ENCODE measurements at regions not wholly inside any gene's neighbourhood (a gene's known extent, or its start where the extent isn't known, plus 50 kb on each side); places are given as distances from the start of the nearest gene placed in this dataset.

DNA sequence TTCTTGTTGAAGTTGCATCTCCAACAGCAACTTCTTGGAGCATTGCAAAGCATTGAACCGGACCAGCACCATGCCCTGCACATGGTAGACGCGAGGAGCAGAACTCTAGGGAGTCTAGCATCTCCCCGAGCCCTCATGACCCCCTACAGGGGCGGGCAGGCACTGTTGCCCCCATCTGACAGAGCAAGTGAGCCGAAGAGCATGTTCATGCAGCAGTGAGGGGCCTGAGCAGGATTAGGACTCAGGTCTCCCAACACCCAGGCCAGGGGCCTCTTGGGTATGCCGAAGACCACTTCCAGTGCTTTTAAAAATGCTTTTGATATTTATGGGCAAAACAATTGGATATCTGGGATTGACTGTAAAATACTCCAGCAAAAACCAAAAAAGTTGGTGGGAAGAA is 163.3 kb downstream of the TFCP2L1 start:
- TF ChIP-seq, protein P1, sequence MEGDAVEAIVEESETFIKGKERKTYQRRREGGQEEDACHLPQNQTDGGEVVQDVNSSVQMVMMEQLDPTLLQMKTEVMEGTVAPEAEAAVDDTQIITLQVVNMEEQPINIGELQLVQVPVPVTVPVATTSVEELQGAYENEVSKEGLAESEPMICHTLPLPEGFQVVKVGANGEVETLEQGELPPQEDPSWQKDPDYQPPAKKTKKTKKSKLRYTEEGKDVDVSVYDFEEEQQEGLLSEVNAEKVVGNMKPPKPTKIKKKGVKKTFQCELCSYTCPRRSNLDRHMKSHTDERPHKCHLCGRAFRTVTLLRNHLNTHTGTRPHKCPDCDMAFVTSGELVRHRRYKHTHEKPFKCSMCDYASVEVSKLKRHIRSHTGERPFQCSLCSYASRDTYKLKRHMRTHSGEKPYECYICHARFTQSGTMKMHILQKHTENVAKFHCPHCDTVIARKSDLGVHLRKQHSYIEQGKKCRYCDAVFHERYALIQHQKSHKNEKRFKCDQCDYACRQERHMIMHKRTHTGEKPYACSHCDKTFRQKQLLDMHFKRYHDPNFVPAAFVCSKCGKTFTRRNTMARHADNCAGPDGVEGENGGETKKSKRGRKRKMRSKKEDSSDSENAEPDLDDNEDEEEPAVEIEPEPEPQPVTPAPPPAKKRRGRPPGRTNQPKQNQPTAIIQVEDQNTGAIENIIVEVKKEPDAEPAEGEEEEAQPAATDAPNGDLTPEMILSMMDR (IDR thresholded peaks at IDR 0.05) = no peak
- no peak for TF ChIP-seq POLR2A (IDR thresholded peaks at IDR 0.05)
- no peak overlapping the region for H3K4me3 ChIP-seq
- no peak for DNase-seq
- no peak overlapping the region for H3K27ac ChIP-seq
- H3K27me3 ChIP-seq = no peaks in the 10 kb centered on the region
- H3K4me1 ChIP-seq = no peaks in the 10 kb centered on the region
- intact Hi-C loops (cut with DNase I; ENCODE audit: low total_unique reads) = no loop called here
- H3K36me3 ChIP-seq = no peaks in the 10 kb centered on the region
- no peaks in the 10 kb centered on the region for H3K9me3 ChIP-seq

DNA sequence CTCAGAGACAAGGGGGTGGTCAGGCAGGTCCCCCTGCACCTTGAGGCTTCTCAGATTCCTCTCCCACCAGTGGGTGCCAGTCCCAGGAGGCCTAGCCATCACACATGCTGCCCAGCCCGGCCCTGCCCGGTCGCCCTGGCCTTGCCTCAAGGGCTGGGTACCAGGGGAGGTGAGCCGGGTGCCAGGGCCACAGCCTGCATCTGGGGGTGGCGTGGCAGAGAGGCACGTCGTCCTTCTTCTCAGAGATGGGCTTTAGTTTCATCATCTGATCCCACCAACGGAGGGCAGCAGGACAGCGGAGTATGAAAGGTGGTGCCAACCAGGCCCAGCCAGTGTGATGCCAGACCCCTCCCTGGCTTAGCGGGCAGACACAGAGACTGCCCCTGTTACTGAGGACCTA is 161.7 kb downstream of the TFCP2L1 start:
- no peak for DNase-seq
- no peaks in the 10 kb centered on the region for H3K27me3 ChIP-seq
- intact Hi-C loops (cut with DNase I; ENCODE audit: low total_unique reads) = no loop called here
- no peak overlapping the region for H3K4me3 ChIP-seq
- no peaks in the 10 kb centered on the region for H3K4me1 ChIP-seq
- H3K36me3 ChIP-seq = no peaks in the 10 kb centered on the region
- no peaks in the 10 kb centered on the region for H3K9me3 ChIP-seq
- no peak overlapping the region for H3K27ac ChIP-seq
- no peak for TF ChIP-seq POLR2A (IDR thresholded peaks at IDR 0.05)
- TF ChIP-seq, protein P1 (IDR thresholded peaks at IDR 0.05) = no peak

DNA sequence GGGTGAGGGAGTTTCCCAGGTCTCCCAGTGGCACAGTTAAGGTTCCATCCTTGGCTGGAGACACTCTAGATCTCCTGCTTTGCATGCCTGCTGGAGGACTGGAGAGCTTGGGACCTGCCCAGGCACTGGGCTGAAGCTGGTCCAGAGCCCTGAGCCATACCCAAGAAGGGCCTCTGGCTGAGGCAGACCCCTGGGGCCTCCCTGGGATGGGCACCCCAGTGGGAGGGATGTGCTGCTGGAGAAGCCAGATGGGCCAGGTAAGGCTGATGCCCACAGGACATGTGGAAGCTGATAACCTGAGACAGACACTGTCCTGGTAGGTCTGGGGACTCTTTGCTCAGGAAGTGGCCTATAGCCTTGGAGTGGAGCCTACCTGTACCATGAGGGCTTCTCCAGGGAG is 160.7 kb downstream of the TFCP2L1 start:
- Histone ChIP-seq H3K9me3 (no peaks in the 10 kb centered on the region), H3K4me1 (no peaks in the 10 kb centered on the region), H3K27ac (no peak overlapping the region), H3K27me3 (no peaks in the 10 kb centered on the region), H3K36me3 (no peaks in the 10 kb centered on the region), H3K4me3 (no peak overlapping the region)
- intact Hi-C loops (cut with DNase I; ENCODE audit: low total_unique reads) = no loop called here
- TF ChIP-seq POLR2A (IDR thresholded peaks at IDR 0.05) = no peak
- TF ChIP-seq, protein P1 (IDR thresholded peaks at IDR 0.05) = no peak
- DNase-seq = no peak

DNA sequence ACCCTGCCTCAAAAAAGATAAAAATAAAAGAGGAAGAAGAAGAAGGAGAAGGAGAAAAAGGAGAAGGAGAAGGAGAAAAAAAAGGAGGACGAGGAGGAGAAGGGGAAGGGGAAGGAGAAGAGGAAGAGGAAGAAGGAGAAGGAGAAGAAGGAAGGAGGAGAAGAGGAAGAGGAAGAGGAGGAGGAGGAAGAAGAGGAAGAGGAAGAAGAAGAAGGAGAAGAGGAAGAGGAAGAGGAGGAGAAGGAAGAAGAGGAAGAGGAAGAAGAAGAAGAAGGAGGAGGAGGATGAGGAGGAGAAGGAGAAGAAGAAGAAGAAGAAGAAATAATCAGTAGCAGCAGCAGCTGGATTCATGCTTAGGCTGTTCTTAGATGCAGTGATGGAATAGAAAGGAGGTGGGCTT is 159.7 kb downstream of the TFCP2L1 start:
- H3K27ac ChIP-seq = no peak overlapping the region
- intact Hi-C loops (cut with DNase I; ENCODE audit: low total_unique reads) = no loop called here
- DNase-seq = no peak
- H3K4me1 ChIP-seq = no peaks in the 10 kb centered on the region
- no peaks in the 10 kb centered on the region for H3K27me3 ChIP-seq
- H3K36me3 ChIP-seq = no peaks in the 10 kb centered on the region
- no peak overlapping the region for H3K4me3 ChIP-seq
- TF ChIP-seq, protein P1 (IDR thresholded peaks at IDR 0.05) = no peak
- TF ChIP-seq POLR2A (IDR thresholded peaks at IDR 0.05) = no peak
- no peaks in the 10 kb centered on the region for H3K9me3 ChIP-seq

DNA sequence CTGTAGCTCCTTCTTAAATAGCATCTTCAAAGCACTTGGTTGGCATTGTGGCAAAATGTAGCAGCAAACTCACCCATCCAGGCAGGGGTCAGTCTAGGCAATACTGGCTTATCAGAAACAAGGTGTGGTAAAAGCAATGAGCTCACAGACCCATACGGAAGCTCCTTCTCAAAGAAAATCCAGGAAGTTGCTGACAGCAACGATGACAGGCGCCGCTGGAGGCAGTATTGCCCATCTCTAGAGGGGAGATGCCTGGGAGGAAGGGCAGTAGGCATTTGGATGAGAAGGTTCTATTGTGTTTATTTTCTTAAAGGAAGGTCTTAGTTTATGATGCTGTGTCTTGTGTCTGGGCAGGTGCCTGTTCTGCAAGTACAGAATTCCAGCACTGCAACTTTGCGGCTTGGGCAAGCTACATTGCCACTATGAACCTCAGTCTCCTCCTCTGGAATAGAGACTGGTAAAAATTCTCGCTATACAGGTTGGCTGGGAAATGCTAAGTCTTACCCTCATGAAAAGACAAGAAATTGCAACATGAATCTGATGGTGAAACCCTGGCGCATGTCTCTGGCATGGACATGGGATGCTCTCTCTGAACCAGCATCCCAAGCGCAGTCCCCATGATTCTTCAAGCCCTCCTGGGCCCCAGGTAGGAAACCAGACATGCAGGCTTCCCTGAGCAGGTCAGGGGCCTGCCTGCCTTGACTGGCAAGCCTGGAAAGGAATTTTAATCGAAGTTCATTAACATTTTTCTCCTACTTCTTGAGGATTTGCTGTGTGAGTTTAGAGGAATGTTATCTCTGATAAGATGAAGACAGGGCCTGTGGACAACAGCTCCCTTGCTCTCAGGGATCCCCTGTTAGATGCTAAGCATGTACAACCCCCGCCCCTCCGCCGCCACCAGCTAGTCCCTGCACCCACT is 156.0 kb downstream of the TFCP2L1 start:
- Histone ChIP-seq H3K4me3 (no peak overlapping the region), H3K4me1 (no peaks in the 10 kb centered on the region), H3K27ac (no peak overlapping the region), H3K27me3 (no peaks in the 10 kb centered on the region), H3K9me3 (no peaks in the 10 kb centered on the region), H3K36me3 (no peaks in the 10 kb centered on the region)
- intact Hi-C loops (cut with DNase I; ENCODE audit: low total_unique reads) = no loop called here
- TF ChIP-seq, protein P1 (IDR thresholded peaks at IDR 0.05) = no peak
- TF ChIP-seq POLR2A (IDR thresholded peaks at IDR 0.05) = no peak
- DNase-seq = no peak
